ENCODE measurements at regions not wholly inside any gene's neighbourhood (a gene's known extent, or its start where the extent isn't known, plus 50 kb on each side); places are given as distances from the start of the nearest gene placed in this dataset.

DNA sequence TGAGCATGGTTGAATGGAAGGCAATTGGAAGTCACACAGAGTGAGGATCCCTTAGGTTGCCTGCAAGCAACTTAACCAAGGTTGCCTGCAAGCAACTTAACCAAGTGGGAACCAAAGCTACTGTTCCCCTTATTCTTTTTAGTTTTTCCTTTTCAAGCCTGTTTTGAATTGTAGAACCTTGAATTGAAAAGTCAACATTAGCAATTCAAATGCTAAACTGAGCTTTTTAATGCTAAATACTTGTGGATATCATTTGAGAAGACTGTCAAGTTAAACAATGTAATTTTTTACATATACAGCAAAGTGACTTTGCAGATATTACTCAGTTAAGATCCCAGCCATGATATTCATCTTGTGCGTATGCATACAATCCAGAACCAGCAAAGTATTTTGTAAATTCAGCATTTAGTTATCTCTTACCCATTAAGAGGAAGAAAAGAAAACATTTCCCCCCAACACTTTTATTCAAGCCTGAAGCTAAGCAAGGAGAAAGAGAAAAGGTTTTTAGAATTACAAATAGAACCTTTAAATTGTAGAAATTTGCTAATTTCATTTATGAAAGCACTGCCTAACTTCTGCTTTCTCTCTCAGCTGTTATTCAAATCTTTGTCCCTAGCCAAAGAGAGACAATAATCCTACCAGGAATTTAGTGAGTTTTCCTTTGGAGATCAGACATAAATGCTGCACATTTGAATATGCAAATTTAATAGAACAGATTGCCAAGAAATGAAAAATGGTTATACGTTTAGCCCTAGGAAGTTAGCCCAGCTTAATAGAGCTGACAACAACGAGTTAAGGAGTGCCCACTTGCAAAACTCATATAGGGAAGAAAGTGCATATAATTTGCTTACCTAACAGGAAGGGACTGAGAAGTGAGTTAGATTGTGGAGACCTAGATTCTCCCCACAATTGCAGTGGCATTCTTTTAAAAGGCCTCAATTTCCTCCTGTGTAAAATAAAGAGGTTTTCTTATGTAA is 643.2 kb upstream of the PIK3C3 start:
- TF ChIP-seq, protein P1, sequence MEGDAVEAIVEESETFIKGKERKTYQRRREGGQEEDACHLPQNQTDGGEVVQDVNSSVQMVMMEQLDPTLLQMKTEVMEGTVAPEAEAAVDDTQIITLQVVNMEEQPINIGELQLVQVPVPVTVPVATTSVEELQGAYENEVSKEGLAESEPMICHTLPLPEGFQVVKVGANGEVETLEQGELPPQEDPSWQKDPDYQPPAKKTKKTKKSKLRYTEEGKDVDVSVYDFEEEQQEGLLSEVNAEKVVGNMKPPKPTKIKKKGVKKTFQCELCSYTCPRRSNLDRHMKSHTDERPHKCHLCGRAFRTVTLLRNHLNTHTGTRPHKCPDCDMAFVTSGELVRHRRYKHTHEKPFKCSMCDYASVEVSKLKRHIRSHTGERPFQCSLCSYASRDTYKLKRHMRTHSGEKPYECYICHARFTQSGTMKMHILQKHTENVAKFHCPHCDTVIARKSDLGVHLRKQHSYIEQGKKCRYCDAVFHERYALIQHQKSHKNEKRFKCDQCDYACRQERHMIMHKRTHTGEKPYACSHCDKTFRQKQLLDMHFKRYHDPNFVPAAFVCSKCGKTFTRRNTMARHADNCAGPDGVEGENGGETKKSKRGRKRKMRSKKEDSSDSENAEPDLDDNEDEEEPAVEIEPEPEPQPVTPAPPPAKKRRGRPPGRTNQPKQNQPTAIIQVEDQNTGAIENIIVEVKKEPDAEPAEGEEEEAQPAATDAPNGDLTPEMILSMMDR (IDR thresholded peaks at IDR 0.05): no peak
- TF ChIP-seq POLR2AphosphoS5 (IDR thresholded peaks at IDR 0.05): no peak
- no peak for TF ChIP-seq POLR2A (IDR thresholded peaks at IDR 0.05)
